GM23338 (cell line): ENCODE measurements at regions not wholly inside any gene's neighbourhood (a gene's known extent, or its start where the extent isn't known, plus 50 kb on each side); places are given as distances from the start of the nearest gene placed in this dataset.

Source experiments
- ATAC-seq: fragments of 200-7000 bp; cut with Tn5 transposase; 3 replicates; pipeline ENCODE4 v1.9.1; 2020
- DNase-seq: peaks from one replicate; pipeline ENCODE4 v3.0.0-alpha.2; 2015; ENCODE audit warnings: low spot score
- H2AFZ ChIP-seq: fragments of 200-600 bp; sonication (generic); 2 replicates; pipeline ENCODE4 v1.8.0; 2016; ENCODE audit warnings: antibody characterized with exemption, mild to moderate bottlenecking, moderate library complexity
- H3F3A ChIP-seq: fragments of 200-600 bp; sonication (generic); replicated peaks from 2 replicates; pipeline ENCODE4 v1.8.0; 2017; ENCODE audit warnings: antibody characterized with exemption, mixed run types, low read depth
- H3K27ac ChIP-seq: fragments of 200-600 bp; sonication (generic); 2 replicates; pipeline ENCODE4 v1.6.1; 2016; ENCODE audit warnings: low read depth
- H3K27me3 ChIP-seq: fragments of 200-600 bp; sonication (generic); 2 replicates; pipeline ENCODE4 v1.8.0; 2016; ENCODE audit warnings: mild to moderate bottlenecking, mixed run types, moderate library complexity; ENCODE audit not compliant: insufficient read depth
- H3K36me3 ChIP-seq: fragments of 200-600 bp; sonication (generic); 2 replicates; pipeline ENCODE4 v1.8.0; 2016; ENCODE audit warnings: mild to moderate bottlenecking; ENCODE audit not compliant: insufficient read depth
- H3K4me1 ChIP-seq: fragments of 200-600 bp; sonication (generic); 2 replicates; pipeline ENCODE4 v1.8.0; 2016; ENCODE audit warnings: mild to moderate bottlenecking, moderate library complexity; ENCODE audit not compliant: insufficient read depth
- H3K4me2 ChIP-seq: fragments of 200-600 bp; sonication (generic); 2 replicates; pipeline ENCODE4 v1.7.1; 2017; ENCODE audit warnings: mixed run types
- H3K4me3 ChIP-seq: fragments of 200-600 bp; sonication (generic); 2 replicates; pipeline ENCODE4 v1.6.1; 2016; ENCODE audit warnings: mixed run types
- H3K79me2 ChIP-seq: fragments of 200-600 bp; sonication (generic); replicated peaks from 2 replicates; pipeline ENCODE4 v1.8.0; 2017; ENCODE audit warnings: mild to moderate bottlenecking; ENCODE audit not compliant: insufficient read depth
- H3K9me2 ChIP-seq: fragments of 200-600 bp; sonication (generic); 2 replicates; pipeline ENCODE4 v1.8.0; 2017; ENCODE audit not compliant: insufficient read depth
- H4K20me1 ChIP-seq: fragments of 200-600 bp; sonication (generic); replicated peaks from 2 replicates; pipeline ENCODE4 v1.8.0; 2017; ENCODE audit warnings: mild to moderate bottlenecking; ENCODE audit not compliant: insufficient read depth
- H3K27ac Mint-ChIP-seq: 2 replicates; pipeline ENCODE4 v1.8.0; 2020; ENCODE audit warnings: inconsistent platforms, mild to moderate bottlenecking, moderate library complexity, mixed read lengths
- H3K27me3 Mint-ChIP-seq: 3 replicates; pipeline ENCODE4 v1.8.0; 2022; ENCODE audit warnings: low read depth, mild to moderate bottlenecking, moderate library complexity, mixed read lengths, inconsistent platforms; ENCODE audit not compliant: insufficient read depth, poor library complexity
- H3K36me3 Mint-ChIP-seq: 3 replicates; pipeline ENCODE4 v1.8.0; 2021; ENCODE audit warnings: low read depth, mild to moderate bottlenecking, inconsistent platforms, moderate library complexity, mixed read lengths
- H3K4me1 Mint-ChIP-seq: 3 replicates; pipeline ENCODE4 v1.8.0; 2020; ENCODE audit warnings: mild to moderate bottlenecking, inconsistent platforms, mixed read lengths
- H3K4me3 Mint-ChIP-seq: 3 replicates; pipeline ENCODE4 v1.8.0; 2021; ENCODE audit warnings: moderate library complexity, mild to moderate bottlenecking, inconsistent platforms, mixed read lengths
- H3K9me3 Mint-ChIP-seq: 3 replicates; pipeline ENCODE4 v1.8.0; 2020; ENCODE audit warnings: moderate library complexity, mild to moderate bottlenecking, inconsistent platforms, mixed read lengths
- CREB1 ChIP-seq: fragments of 250-450 bp; sonication (Bioruptor Pico); IDR thresholded peaks from 2 replicates; pipeline ENCODE4 v1.5.0; 2020; ENCODE audit warnings: low read depth, mild to moderate bottlenecking, moderate library complexity
- CTCF ChIP-seq, 2 experiments: fragments of 200-600 bp in 1 of 2; sonication (generic) in 1 of 2; conservative IDR thresholded peaks; 2 replicates each; pipeline versions ENCODE4 v1.5.1 to v1.6.1; 2016 to 2017; ENCODE audit warnings: antibody characterized with exemption in 2 of 2, low read depth in 2 of 2, mild to moderate bottlenecking in 2 of 2, moderate library complexity in 1 of 2
- EZH2 ChIP-seq: fragments of 200-600 bp; sonication (generic); IDR thresholded peaks from one replicate; pipeline ENCODE4 v1.8.0; 2017; ENCODE audit warnings: antibody characterized with exemption, mild to moderate bottlenecking, low read depth; ENCODE audit not compliant: unreplicated experiment
- EZH2phosphoT487 ChIP-seq: fragments of 200-600 bp; sonication (generic); IDR thresholded peaks from one replicate; pipeline ENCODE4 v1.8.1; 2018; ENCODE audit warnings: antibody characterized with exemption; ENCODE audit not compliant: unreplicated experiment
- JUNB ChIP-seq: IDR thresholded peaks from one replicate; pipeline ENCODE4 v1.6.1; 2016; ENCODE audit warnings: antibody characterized with exemption; ENCODE audit not compliant: unreplicated experiment
- NANOG ChIP-seq: IDR thresholded peaks from 2 replicates; pipeline ENCODE4 v1.6.1; 2016; ENCODE audit warnings: antibody characterized with exemption, borderline replicate concordance
- POLR2AphosphoS5 ChIP-seq: IDR thresholded peaks from 2 replicates; pipeline ENCODE4 v1.6.1; 2016; ENCODE audit warnings: antibody characterized with exemption, low read depth
- REST ChIP-seq: IDR thresholded peaks from one replicate; pipeline ENCODE4 v1.6.1; 2018; ENCODE audit warnings: antibody characterized with exemption; ENCODE audit not compliant: unreplicated experiment
- STAT1 ChIP-seq: IDR thresholded peaks from one replicate; pipeline ENCODE4 v1.6.1; 2016; ENCODE audit warnings: antibody characterized with exemption; ENCODE audit not compliant: unreplicated experiment
- ZNF114 ChIP-seq: fragments of 250-450 bp; sonication (Bioruptor Pico); IDR thresholded peaks from 2 replicates; pipeline ENCODE4 v1.5.0; 2020; ENCODE audit warnings: mild to moderate bottlenecking, moderate library complexity
- ZNF331 ChIP-seq: fragments of 250-450 bp; sonication (Bioruptor Pico); IDR thresholded peaks from 2 replicates; pipeline ENCODE4 v1.5.0; 2020; ENCODE audit warnings: low read depth, mild to moderate bottlenecking, moderate library complexity
- ZNF462 ChIP-seq: fragments of 250-450 bp; sonication (Bioruptor Pico); IDR thresholded peaks from 2 replicates; pipeline ENCODE4 v1.5.0; 2020; ENCODE audit warnings: mild to moderate bottlenecking, moderate library complexity
- TF ChIP-seq, protein P1 (sequence below): IDR thresholded peaks from 2 replicates; pipeline ENCODE4 v1.6.1; 2016; ENCODE audit warnings: antibody characterized with exemption

- H3K27me3 Mint-ChIP-seq: peaks cover 12% of the 10 kb centered on the region
- H3K4me1 ChIP-seq: no peaks in the 10 kb centered on the region
- no peaks in the 10 kb centered on the region for H3K9me2 ChIP-seq
- no peaks in the 10 kb centered on the region for H3K79me2 ChIP-seq
- peaks cover 11% of the 10 kb centered on the region for H3K36me3 Mint-ChIP-seq
- peaks cover 89% of the 10 kb centered on the region for H3K9me3 Mint-ChIP-seq
- H3K4me1 Mint-ChIP-seq: no peaks in the 10 kb centered on the region
- ATAC-seq (no peak), DNase-seq (no peak)
- no peak overlapping the region for H3K27ac ChIP-seq
- no peak overlapping the region for H3K4me2 ChIP-seq
- H2AFZ ChIP-seq: no peak overlapping the region
- no peaks in the 10 kb centered on the region for H3K27me3 ChIP-seq
- no peaks in the 10 kb centered on the region for H4K20me1 ChIP-seq
- no peaks in the 10 kb centered on the region for H3F3A ChIP-seq
- no peak for TF ChIP-seq REST
- no peak for TF ChIP-seq STAT1
- TF ChIP-seq EZH2phosphoT487: no peak
- no peak for TF ChIP-seq JUNB
- no peak for TF ChIP-seq CTCF (conservative IDR thresholded peaks at IDR 0.05; ENCODE audit: low read depth in 2 of 2)
- TF ChIP-seq ZNF114: no peak
- TF ChIP-seq, protein P1, sequence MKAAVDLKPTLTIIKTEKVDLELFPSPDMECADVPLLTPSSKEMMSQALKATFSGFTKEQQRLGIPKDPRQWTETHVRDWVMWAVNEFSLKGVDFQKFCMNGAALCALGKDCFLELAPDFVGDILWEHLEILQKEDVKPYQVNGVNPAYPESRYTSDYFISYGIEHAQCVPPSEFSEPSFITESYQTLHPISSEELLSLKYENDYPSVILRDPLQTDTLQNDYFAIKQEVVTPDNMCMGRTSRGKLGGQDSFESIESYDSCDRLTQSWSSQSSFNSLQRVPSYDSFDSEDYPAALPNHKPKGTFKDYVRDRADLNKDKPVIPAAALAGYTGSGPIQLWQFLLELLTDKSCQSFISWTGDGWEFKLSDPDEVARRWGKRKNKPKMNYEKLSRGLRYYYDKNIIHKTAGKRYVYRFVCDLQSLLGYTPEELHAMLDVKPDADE: no peak
- no peak for TF ChIP-seq NANOG
- TF ChIP-seq EZH2: no peak
- no peak for TF ChIP-seq POLR2AphosphoS5
- no peak for TF ChIP-seq ZNF462 (CRISPR knock-in tag)
- no peak for TF ChIP-seq ZNF331 (CRISPR knock-in tag)
- TF ChIP-seq CREB1 (CRISPR knock-in tag): no peak
- no peak overlapping the region for H3K4me3 ChIP-seq
- no peaks in the 10 kb centered on the region; the same call in none of the 2 replicates for H3K36me3 ChIP-seq
- no peak overlapping the region for H3K4me3 Mint-ChIP-seq
- H3K27ac Mint-ChIP-seq: no peak overlapping the region
These were observed 227.8 kb upstream of the C16orf82 start for GRCh38 chr16:26838931-26839330.
